Gastroesophageal sphincter (tissue), 4 donors: ENCODE measurements at regions not wholly inside any gene's neighbourhood (a gene's known extent, or its start where the extent isn't known, plus 50 kb on each side); places are given as distances from the start of the nearest gene placed in this dataset.

Source experiments
- ATAC-seq: fragments of 150-250 bp; one replicate; pipeline ENCODE4 v1.9.1; 2016; ENCODE audit warnings: mild to moderate bottlenecking, moderate library complexity
- H3K27ac ChIP-seq, 4 donors: fragments of 200-600 bp; sonication (generic) in 3 of 4; 1 replicate in 3 of 4; 2 replicates in 1 of 4; pipeline ENCODE4 v1.5.1; 2016 to 2019
- H3K27me3 ChIP-seq: fragments of 200-600 bp; sonication (generic); one replicate; pipeline ENCODE4 v1.5.1; 2019
- H3K36me3 ChIP-seq, 2 donors: fragments of 200-600 bp; sonication (generic); one replicate each; pipeline ENCODE4 v1.5.1; 2019; ENCODE audit warnings: control low read depth in 1 of 2
- H3K4me1 ChIP-seq, 3 donors: fragments of 200-600 bp; sonication (generic); 1 replicate in 2 of 3; 2 replicates in 1 of 3; pipeline ENCODE4 v1.5.1; 2016 to 2019; ENCODE audit warnings: control low read depth in 2 of 3
- H3K4me3 ChIP-seq, 2 donors: fragments of 200-600 bp; sonication (generic); one replicate each; pipeline ENCODE4 v1.5.1; 2019; ENCODE audit warnings: mild to moderate bottlenecking in 1 of 2, moderate library complexity in 1 of 2
- H3K9me3 ChIP-seq, 3 donors: fragments of 200-600 bp; sonication (generic); one replicate each; pipeline ENCODE4 v1.5.1; 2017 to 2019; ENCODE audit warnings: control low read depth in 2 of 3
- CTCF ChIP-seq, 4 experiments: fragments of 200-600 bp in 2 of 4; fragments of 450-650 bp in 2 of 4; sonication (generic) in 1 of 4; IDR thresholded peaks; one replicate each; pipeline ENCODE4 v1.5.1; 2017 to 2019; ENCODE audit warnings: antibody characterized with exemption in 4 of 4, mild to moderate bottlenecking in 2 of 4, moderate library complexity in 2 of 4
- EP300 ChIP-seq: sonication (generic); formaldehyde crosslinking; IDR thresholded peaks from one replicate; pipeline ENCODE4 v1.6.1; 2017; ENCODE audit warnings: antibody characterized with exemption, mild to moderate bottlenecking
- POLR2A ChIP-seq, 2 donors: fragments of 450-650 bp; IDR thresholded peaks; one replicate each; pipeline ENCODE4 v1.6.1; 2017; ENCODE audit warnings: antibody characterized with exemption in 2 of 2, mild to moderate bottlenecking in 2 of 2, moderate library complexity in 1 of 2
- POLR2AphosphoS5 ChIP-seq: sonication (generic); formaldehyde crosslinking; IDR thresholded peaks from one replicate; pipeline ENCODE4 v1.6.1; 2017; ENCODE audit warnings: antibody characterized with exemption
- WGBS, 2 donors: methylation state at CpG; one replicate each; pipeline ENCODE4 v1.1.5; 2018; ENCODE audit warnings: low coverage in 1 of 2; 5-methylcytosine and 5-hydroxymethylcytosine counted together

DNA sequence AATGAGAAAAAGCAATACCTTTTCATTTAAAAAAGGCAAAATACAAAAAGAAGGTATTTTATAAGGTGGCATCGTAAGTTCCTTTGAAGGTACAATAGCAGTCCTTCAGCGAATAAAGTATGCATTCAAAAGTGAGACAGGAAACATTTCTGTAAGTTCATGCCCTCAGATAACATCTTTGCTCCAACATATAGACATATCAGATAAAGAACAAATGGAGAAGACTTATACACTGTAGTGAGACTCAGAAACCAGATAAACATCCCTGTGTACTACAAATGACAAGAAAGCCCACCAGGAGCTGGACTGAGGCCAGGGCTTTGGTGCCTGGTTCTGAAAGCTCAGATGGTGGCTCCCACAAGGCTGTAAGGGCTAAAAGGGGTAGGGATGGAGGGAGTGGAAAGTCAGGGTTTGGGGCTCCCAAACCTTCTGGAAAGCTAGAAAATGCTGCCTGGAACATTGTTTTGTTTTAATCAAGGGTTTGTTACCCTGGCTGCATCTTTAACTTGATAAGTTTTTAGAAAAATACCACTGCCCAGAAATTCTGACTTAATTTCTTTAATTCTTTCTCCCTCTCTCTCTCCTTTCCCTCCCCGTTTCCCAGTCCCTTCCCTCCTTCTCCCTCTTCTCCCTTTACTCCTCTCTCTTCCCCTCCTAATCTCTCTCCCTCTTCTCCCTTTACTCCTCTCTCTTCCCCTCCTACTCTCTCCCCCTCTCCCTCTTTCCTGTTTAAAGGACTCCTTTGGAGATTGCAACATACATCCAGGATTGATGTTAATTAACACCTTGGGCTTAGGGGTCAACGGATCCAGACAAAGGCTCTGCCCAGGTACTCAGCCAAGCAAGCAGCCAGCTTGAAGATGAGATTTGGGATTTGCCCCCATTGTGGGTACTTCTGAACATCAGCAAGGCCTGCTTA, 126.1 kb downstream of the AQP9 start:
- no peaks in the 10 kb centered on the region for H3K4me1 ChIP-seq
- WGBS, 2 donors = 75 to 83% methylated on average over 3 to 4 of the region's 4 CpGs
- H3K9me3 ChIP-seq = peaks cover 0 to 11% (median 0%) of the 10 kb centered on the region in 3 donors
- no peak overlapping the region for H3K27ac ChIP-seq
- ATAC-seq = no peak
- H3K27me3 ChIP-seq = no peaks in the 10 kb centered on the region
- H3K36me3 ChIP-seq = no peaks in the 10 kb centered on the region
- TF ChIP-seq CTCF (IDR thresholded peaks at IDR 0.05) (no peak), EP300 (no peak), POLR2A (IDR thresholded peaks at IDR 0.05) (no peak), POLR2AphosphoS5 (no peak)
- H3K4me3 ChIP-seq = no peak overlapping the region

DNA sequence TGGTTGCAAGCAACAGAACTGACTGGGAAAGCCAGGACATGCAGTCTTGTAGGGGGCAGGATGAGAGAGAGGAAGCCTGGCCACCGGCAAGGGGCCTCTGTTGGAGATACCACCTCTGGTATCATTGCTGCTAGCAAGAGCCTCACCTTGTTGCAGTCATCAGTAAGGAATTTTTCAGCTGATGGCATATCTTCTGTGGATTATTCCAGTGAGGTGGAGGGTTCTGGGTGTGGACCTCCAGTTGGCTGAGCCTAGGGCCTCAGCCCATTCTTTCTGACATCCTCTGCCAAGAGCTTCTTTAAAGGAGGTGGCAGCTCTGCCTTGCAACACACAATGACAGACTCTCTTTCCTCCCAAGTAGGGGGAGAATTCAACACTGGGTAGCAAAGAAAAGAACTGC, 128.9 kb downstream of the AQP9 start:
- no peaks in the 10 kb centered on the region for H3K36me3 ChIP-seq
- H3K9me3 ChIP-seq = peaks cover 0 to 22% (median 0%) of the 10 kb centered on the region in 3 donors
- ATAC-seq = no peak
- no peaks in the 10 kb centered on the region for H3K4me1 ChIP-seq
- H3K4me3 ChIP-seq = no peak overlapping the region
- H3K27ac ChIP-seq = no peak overlapping the region
- TF ChIP-seq CTCF (IDR thresholded peaks at IDR 0.05) = no peak
- TF ChIP-seq POLR2AphosphoS5 = no peak
- no peak for TF ChIP-seq POLR2A (IDR thresholded peaks at IDR 0.05)
- TF ChIP-seq EP300 = no peak
- H3K27me3 ChIP-seq = no peaks in the 10 kb centered on the region
- WGBS, 2 donors = 80% methylated on average over 1 of the region's 1 CpG; no CpG with 5 or more reads in 1 of the 2 donors

GRCh38 chr15:58268746-58269267, 130.6 kb downstream of the AQP9 start:
- no peak for TF ChIP-seq CTCF (IDR thresholded peaks at IDR 0.05)
- no peak for TF ChIP-seq POLR2AphosphoS5
- Histone ChIP-seq H3K4me1 (no peaks in the 10 kb centered on the region), H3K27me3 (no peaks in the 10 kb centered on the region), H3K27ac (no peak overlapping the region), H3K9me3 (peaks cover 0 to 24% (median 0%) of the 10 kb centered on the region in 3 donors), H3K4me3 (no peak overlapping the region), H3K36me3 (no peaks in the 10 kb centered on the region)
- WGBS, 2 donors = 67 to 72% methylated on average over 3 of the region's 5 CpGs
- no peak for ATAC-seq

DNA sequence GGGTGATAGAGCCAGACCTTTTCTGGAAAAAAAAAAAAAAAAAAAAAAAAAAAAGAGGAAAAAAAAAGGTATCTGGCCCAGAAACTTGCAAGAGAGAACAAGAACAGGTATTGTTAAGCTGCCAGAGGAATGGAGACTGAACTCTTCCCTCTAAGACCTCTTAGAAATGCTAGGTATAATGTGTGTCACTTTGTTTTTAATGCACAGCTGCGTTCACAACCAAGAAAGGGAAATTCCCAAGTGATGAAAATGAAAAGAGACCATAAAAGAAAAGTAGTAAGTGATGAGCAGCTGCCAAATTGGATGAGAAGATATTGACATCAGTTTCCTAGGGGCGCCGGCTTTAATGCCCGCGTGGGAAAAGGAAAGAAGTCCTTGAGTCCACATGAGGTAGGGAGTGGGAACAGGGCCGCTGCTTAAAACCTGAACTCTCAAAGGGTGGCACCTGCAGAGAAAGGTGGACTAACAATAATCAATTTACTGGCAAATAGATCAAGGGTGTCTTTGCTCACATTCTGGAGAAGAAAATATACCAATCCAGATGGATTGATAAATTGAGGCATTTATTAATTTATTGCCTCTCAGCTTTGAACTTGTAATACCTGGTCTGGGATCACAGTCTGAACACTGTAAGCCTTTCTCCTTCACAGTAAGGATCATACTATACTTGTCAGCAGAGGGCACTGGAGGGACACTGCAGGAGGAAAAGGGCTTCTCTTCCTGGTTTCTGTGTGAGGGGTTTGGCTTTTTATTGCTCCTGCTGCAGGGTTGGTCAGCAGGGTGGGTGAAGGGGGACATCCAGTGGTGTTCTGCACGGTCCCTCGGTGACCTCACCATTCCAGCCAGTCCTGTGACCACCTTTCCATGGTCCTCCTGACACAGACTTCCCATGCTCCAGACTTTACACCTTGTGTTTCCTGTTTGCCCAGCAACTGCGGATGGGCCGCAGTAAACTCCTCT, 131.6 kb downstream of the AQP9 start:
- H3K9me3 ChIP-seq = peaks cover 0 to 24% (median 0%) of the 10 kb centered on the region in 3 donors
- H3K27ac ChIP-seq = no peak overlapping the region
- no peak overlapping the region for H3K4me3 ChIP-seq
- H3K4me1 ChIP-seq = no peaks in the 10 kb centered on the region
- H3K36me3 ChIP-seq = no peaks in the 10 kb centered on the region
- ATAC-seq = no peak
- TF ChIP-seq POLR2A (IDR thresholded peaks at IDR 0.05) = no peak
- TF ChIP-seq POLR2AphosphoS5 = no peak
- TF ChIP-seq CTCF (IDR thresholded peaks at IDR 0.05) = peak in 3 of 4 experiments; percentile 15 to 65 (median 32)
- no peak for TF ChIP-seq EP300
- H3K27me3 ChIP-seq = no peaks in the 10 kb centered on the region
- WGBS, 2 donors = 35 to 56% methylated on average over 5 to 6 of the region's 10 CpGs
